ENCODE measurements at regions not wholly inside any gene's neighbourhood (a gene's known extent, or its start where the extent isn't known, plus 50 kb on each side); places are given as distances from the start of the nearest gene placed in this dataset.

GRCh38 chr10:71073451-71074175 is 138.8 kb upstream of the UNC5B start:
- DNase-seq, result no peak

DNA sequence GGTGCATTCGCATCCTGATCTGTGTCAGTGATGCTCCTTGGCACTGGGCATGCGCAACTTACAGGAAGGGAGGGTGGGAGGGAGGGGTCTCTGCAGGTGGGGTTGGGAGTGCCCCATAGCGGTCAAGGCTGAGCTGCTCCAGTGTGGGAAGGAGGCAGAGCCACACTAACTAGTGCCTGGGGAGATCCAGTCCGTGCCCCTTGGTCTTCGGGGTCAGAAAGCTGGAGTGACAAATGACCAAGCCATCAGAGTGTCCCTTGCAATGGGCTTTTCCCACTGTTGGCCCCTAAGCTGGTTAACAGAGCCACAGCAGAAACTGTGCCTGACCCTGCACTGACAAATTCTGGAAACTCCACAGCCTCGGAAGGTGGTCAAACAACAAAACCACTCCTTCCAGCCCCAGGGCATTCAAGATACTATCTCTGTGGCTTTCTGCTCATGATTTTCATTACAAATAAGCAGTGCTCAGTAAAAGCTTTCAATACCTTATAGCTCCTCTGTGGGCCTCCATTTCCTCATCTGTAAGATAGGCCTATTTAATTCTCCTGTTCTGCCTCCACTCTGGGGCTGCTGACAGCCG is 138.1 kb upstream of the UNC5B start:
- no peak for DNase-seq

DNA sequence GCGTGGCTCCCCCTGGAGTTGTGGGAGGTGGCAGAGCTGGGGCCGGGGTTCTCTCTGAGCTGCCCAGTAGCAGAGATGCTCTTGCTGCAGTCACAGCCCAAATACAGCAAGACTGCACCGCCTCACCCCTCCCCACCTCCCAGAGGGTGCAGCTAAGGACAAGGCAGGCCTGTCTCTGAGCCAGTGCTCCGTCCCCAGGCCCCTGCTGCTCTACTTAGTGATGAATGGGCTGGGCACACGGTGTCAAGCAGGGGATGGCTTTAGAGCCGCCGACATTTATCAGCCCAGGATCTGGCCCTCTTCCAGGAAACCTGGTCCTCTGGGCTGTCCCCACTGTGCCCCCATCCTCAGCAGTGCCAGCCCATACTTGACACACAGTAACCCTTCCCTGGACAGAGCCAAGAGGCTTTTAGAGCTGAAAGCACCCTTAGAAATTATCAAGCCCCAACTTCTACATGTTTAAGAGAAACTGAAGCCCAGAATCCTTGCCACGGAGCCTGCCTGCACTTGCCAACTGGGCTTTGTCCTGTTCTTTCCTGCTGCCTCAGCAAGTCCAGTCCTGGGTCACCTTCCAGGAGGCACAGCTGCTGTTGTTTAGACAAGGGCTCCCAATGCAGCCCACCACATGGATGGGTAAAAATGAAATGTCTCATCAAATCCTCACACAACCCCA is 137.1 kb upstream of the UNC5B start:
- no peak for DNase-seq

DNA sequence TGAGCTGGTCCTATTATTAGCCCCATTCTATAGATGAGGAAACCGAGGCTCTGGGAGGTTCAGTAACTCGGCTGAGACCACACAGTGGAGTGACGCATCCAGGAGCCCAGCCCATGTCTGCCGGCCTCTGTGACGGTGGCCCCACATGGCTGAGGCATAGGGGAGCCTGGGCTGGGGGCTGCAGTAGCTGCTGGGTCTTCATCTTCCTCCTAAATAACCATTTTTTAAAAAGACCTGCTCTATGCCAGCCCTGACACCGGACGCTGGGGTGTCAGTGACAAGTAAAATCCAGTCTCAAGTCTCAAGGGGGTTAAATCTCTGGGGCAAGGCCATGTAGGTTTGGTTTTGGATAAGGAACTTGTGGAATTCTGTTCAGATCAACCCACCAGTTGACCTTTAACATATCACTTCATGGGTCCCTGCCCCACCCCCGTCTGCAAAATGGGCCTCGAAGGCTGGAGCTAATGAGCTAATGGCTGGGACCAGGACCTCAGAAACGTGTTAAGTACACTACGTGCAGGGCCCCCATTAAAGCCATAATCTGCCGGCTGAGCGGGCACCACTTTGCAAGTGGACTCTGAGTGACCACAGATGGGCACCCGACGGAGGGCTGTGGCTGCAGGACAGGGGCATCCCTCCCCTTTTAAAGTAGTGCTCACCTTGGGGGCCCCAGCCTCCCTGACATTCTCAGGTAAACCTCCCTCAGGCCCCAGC is 136.5 kb upstream of the UNC5B start:
- DNase-seq, result no peak

DNA sequence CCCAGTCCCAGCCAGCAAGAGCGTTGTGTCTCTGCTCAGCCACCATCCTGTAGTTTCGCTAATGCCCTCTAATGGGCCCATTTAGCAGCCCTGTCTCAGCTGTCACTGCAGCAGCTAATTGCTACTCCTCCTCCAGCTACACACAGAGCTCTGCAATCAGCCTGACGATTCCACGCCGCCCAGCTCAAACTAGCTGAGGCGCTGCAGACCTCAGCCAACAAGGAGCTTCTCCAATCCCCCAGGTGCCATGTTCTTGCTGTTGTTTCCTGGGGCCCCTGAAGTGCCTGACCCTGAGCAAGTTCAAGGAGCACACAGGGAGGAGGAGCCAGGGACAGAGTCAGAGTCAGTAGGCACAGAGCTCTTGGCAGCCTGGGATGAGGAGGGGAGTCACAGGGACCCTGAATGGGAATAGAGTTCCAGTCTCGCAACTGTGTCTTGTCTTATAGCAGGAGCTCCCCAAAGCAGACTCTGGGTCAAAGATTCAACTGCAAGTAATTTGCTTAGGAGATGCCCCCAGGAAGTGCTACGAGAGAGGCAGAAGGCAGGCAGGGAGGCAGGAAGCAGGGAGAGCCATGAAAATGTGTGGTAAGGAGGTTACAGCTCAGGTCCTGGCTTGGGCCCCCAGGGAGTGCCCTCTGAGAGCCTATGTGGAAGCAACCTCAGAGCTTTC is 135.8 kb upstream of the UNC5B start:
- no peak for DNase-seq

DNA sequence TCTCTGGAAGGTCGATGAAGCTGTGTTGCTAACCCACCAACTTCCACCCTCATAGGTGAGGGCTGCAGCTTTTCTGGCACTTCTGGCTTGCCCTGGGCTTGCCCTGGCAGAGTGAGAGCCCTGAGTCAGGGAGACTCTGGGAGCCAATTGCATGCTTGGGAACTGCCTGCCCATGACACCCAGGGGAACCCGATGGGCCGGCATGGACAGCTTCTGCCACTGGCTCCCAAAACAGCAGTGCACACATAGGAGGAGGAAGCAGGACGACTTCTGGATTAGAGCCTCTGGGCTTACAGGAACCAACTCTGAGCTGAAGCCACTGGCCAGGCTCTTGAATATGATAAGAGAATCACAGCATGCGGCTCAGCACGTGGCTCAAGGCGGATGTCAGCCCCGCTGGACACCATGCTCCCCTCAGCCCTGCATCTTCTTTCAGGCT is 135.2 kb upstream of the UNC5B start:
- DNase-seq, result no peak

DNA sequence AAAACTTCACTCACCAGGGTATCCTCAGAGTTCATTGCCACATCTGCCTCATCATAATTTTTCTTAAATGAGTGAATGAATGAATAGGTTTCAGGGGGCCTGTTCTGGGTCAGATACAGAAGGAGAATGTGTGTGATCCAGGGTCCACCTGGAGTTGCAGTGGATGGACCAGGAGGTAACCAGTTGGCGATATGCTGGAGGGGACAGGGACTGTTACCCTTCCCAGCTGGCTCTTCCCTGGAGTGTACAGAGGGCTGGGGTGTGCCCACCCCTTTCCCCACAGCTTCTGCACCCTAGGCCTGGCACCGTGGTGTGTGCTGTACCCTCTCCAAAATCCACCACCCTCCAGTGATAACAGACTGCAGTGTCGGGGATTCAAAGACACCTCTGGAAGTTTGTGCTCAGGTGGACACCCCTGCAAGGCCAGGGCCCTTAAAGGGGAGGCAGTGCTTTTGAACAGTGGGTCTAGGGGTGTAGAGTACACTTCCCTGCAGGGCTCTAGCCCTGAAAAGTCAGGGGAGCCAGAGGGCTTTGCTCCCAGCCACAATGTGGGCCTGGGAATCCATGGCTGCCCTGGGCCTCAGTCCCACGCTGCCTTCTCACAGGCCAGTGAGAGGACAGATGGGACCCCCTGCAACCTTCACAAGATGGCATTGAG is 134.4 kb upstream of the UNC5B start:
- DNase-seq, result no peak

DNA sequence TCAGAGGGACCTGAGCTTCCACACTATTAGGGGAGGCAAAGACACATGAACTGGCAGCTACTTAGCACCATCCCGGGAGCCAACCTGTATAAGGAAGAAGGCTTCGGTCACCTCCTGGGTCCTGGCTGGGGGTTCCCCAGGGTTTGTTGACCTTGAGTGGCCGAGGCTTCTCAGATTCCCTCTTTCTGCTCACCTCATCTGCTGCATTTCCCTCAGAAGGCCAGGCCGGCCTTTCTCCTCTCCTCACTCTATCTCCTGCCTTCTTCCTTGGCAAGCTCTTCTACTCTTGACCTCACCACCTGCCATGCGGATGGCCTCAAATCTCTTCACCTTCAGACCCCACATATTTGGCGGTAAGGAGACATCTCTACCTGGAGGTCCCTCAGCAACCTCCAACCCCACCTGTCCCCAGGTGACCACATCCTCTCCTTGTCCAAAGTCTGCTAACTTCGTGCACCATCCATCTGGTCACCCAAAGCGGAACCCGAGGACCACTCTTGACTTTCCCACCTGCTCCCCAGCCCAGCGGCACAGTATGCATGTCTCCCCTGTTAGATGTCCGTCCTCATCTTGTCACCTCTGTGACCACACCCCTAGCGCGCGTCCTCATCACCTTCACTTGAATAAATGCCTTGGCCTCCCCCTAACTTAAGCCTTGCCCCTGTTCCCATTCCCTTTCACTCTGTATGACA is 133.8 kb upstream of the UNC5B start:
- DNase-seq, result no peak

GRCh38 chr10:71079761-71080380 is 132.5 kb upstream of the UNC5B start:
- no peak for DNase-seq

- DNase-seq, result no peak
Measured at GRCh38 chr10:71080381-71081228, 131.8 kb upstream of the UNC5B start.

GRCh38 chr10:71081229-71081560 is 131.2 kb upstream of the UNC5B start:
- no peak for DNase-seq

DNA sequence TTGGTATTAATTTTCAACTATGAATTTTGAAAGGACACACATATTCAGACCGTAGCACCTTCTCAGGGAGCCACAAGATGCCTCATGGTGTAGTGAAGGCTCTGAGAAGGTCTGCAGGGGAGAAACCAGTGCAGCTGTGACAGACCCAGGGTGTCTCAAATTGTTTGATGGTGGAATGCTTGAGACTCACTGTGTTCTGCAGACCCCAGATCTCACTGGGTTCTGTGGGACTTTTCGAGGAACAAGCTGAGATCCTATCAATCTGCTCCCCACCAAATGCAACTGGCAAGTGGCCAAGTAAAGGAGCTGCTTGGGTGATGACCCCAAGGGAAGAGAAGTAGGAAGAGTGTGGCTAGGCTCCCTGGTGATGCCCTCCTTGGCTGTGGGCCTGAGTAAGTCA is 130.5 kb upstream of the UNC5B start:
- DNase-seq, result no peak

DNA sequence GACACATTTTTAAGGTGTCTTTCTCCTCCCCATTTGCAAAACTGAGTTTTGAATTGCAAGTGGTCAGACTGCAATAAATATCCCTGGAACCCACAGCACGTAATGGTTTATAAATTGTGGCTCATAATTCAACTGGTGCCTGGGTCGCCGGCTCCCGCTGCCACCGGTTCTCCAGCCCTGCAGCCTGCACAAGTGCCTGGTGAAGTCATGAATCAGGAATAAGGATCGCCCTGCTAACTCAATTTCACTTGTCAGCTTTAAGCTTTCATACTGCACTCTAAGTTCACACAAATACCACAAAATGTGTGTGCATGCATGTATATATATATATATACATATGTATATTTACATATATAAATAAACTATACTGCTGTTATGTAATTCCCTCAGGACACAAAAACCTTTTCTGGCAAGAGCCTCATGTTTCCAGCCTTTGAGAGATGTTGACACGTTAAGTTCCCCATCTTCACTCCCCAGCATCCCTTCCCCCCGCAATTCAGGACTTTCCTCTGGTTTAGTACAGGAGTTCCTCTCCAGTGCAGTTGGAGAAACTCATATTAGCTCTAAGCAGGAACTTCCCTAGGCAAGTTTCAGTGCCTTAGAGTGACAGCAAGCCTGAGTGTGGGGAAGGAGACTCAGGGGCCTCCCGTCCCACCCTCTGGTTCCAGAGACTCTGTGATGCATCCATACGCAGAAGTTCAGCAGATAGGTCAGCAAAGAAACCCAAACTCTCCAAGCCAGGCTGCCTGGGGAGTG is 129.2 kb upstream of the UNC5B start:
- no peak for DNase-seq

DNA sequence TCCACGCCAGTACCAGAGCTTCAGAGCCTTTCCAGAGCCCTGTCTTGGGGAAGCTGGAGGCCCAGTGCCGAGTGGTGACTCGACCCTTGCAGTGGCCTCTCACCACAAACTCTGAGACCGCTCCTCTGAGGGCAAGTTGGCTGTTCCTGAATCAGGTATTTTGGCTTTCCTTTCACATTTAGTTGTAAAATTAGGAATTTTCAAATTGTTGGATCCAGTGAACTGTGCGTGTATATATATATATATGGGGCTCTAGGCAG is 128.7 kb upstream of the UNC5B start:
- DNase-seq, result no peak

DNA sequence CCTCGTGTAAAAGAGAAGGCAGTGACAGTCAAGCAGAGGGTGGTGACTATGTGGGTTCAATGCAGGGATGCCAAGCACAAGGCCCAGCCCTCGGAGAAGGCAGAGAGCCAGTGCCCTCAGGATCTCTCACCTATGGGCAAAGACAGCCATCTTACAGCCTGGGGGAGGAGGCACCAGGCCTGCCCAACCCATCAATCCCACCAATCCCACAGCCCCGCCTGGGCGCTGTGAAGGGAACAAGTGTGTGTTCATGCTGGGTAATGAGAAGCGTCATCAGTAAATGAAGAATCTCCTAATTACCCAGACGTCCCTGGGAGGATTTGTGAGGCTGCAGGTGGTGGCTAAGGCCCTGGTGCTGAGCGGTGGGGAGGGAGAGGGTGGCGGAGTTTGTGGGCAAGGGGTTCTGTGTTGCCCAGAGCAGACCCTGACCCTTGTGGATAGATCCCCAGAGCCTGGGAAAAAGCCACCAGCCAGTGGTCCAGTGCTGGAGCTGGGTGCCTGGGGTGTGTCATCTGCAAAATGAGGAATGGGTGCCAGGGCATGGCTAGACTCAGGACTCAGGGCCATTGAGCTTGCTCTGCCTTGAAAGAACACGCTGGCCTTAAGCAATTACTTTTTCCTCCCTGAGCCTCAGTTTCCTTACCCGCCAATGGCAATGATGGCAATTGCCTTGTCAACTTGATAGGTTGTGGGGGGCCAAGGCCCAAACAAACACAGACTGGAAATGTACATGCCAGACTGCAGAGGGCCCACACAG is 128.1 kb upstream of the UNC5B start:
- DNase-seq, result no peak

- no peak for DNase-seq
Measured at GRCh38 chr10:71084818-71085126, 127.6 kb upstream of the UNC5B start.

DNA sequence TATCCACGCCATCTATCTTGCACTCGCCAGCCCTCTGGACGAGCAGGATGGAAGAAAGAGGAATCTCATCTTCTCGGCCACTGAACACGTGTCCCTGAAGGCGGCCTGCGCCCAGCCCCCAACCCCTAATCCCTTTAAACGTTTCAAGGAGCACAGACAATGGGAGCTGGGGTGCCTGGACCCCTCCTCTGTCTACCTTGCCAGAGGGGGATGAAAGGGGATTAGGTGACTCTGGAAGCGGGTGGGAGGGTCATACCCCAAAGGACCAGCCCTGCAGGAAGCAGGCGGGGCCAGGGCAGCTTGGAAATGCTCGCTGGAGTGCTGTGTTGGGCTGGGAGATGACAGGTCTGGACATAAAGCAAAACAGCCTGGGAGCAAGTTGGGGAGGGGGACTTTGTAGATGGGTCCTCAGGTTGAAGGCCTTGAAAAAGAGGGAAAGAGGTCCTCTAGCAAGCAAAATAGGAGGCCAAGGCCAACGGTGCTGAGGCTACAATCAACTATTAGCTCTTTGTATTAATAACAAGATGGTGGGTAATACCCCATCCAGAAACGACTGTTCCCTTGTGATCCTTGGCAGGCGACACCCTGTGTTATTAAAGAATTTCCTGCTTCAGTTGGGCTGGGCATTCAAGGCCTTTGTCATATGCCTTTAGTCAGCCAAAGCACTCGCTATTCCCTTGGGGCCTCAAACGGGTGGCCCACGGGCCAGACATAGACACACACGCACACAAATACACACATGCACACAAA is 126.5 kb upstream of the UNC5B start:
- no peak for DNase-seq

DNA sequence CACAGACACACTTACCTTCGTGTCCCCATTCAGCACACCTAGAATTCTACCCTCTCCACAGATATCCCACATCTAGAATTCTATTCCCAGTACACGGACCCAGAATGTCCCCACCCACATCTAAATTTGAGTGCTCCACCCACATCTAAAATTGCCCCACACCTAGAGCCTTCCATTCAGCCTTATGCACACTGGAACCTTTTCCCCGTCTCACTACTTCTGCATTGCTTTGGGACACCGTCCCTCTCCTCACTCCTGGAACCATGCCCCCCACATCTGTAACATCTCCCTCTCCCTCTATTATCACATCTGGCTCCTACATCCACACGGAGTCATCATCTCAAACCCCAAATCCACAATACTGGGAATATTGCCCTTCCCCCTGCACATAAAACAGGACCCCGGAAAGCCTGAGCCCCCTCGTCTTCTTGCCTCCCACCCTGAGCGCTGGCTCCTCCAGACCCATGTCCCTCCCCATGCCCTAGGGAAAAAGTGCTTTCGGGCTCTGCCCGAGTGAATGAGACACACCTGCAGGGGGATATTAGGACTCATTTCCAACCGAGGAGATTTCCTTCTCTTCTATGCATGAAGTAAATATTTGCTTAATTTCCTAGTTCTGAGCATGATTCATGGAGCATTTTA is 125.8 kb upstream of the UNC5B start:
- no peak for DNase-seq

All from stimulated activated CD4-positive, alpha-beta T cell treated with anti-CD3 and anti-CD28 coated beads, Interleukin-2, amount 100 ng/mL, for 48 hours (primary cell).